ENCODE measurements at regions not wholly inside any gene's neighbourhood (a gene's known extent, or its start where the extent isn't known, plus 50 kb on each side); places are given as distances from the start of the nearest gene placed in this dataset.

DNA sequence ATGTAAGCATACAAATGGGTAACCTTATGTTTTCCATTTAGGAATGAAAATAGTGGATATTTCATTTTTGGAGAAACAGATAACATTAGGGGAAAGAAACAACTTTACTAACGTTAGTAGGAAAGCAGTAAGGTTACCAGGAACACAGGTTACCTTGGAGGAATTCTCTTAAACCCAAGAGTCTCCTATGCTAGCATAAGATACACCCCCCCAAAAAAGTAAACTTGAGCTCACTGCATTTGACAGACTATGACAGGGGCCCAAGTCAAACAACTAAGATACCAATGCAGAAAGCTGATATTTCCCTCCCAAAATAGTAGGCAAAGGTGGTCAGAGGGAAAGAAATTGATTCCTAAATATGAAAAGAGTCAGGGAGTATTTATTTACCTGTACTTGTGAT, 656.9 kb downstream of the DSC3 start:
- intact Hi-C loops (cut with micrococcal nuclease; ENCODE audit: unreplicated experiment), result no loop called here
- TF ChIP-seq POLR2AphosphoS5 (IDR thresholded peaks at IDR 0.05; ENCODE audit: low read depth, low read length) (no peak), SIN3A (IDR thresholded peaks at IDR 0.05; ENCODE audit: borderline replicate concordance, insufficient read depth, low read depth, low read length) (no peak), TCF7L2 (IDR thresholded peaks at IDR 0.05; ENCODE audit: low read depth, low read length) (no peak)
- TF ChIP-seq, protein P1, sequence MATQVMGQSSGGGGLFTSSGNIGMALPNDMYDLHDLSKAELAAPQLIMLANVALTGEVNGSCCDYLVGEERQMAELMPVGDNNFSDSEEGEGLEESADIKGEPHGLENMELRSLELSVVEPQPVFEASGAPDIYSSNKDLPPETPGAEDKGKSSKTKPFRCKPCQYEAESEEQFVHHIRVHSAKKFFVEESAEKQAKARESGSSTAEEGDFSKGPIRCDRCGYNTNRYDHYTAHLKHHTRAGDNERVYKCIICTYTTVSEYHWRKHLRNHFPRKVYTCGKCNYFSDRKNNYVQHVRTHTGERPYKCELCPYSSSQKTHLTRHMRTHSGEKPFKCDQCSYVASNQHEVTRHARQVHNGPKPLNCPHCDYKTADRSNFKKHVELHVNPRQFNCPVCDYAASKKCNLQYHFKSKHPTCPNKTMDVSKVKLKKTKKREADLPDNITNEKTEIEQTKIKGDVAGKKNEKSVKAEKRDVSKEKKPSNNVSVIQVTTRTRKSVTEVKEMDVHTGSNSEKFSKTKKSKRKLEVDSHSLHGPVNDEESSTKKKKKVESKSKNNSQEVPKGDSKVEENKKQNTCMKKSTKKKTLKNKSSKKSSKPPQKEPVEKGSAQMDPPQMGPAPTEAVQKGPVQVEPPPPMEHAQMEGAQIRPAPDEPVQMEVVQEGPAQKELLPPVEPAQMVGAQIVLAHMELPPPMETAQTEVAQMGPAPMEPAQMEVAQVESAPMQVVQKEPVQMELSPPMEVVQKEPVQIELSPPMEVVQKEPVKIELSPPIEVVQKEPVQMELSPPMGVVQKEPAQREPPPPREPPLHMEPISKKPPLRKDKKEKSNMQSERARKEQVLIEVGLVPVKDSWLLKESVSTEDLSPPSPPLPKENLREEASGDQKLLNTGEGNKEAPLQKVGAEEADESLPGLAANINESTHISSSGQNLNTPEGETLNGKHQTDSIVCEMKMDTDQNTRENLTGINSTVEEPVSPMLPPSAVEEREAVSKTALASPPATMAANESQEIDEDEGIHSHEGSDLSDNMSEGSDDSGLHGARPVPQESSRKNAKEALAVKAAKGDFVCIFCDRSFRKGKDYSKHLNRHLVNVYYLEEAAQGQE (IDR thresholded peaks at IDR 0.05; ENCODE audit: insufficient read depth in 1 of 2, low read depth in 2 of 2, low read length in 1 of 2), result no peak
- TF ChIP-seq, protein P2, sequence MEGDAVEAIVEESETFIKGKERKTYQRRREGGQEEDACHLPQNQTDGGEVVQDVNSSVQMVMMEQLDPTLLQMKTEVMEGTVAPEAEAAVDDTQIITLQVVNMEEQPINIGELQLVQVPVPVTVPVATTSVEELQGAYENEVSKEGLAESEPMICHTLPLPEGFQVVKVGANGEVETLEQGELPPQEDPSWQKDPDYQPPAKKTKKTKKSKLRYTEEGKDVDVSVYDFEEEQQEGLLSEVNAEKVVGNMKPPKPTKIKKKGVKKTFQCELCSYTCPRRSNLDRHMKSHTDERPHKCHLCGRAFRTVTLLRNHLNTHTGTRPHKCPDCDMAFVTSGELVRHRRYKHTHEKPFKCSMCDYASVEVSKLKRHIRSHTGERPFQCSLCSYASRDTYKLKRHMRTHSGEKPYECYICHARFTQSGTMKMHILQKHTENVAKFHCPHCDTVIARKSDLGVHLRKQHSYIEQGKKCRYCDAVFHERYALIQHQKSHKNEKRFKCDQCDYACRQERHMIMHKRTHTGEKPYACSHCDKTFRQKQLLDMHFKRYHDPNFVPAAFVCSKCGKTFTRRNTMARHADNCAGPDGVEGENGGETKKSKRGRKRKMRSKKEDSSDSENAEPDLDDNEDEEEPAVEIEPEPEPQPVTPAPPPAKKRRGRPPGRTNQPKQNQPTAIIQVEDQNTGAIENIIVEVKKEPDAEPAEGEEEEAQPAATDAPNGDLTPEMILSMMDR (IDR thresholded peaks at IDR 0.05), result no peak
- H3K27me3 ChIP-seq (ENCODE audit: control insufficient read depth, insufficient read depth, low read length), result no peaks in the 10 kb centered on the region
- CTCF ChIA-PET, result no interaction called here
- BruUV-seq (replicated peaks), result no TSS peak
- DNase-seq (ENCODE audit: low read depth, low spot score) (no peak), ATAC-seq (no peak)
- H3K36me3 ChIP-seq (ENCODE audit: control insufficient read depth, insufficient read depth, low read length), result no peaks in the 10 kb centered on the region
- no peaks in the 10 kb centered on the region for H3K4me1 ChIP-seq (ENCODE audit: control insufficient read depth, insufficient read depth, low read length)
- H3K27ac ChIP-seq (ENCODE audit: low read length), result no peak overlapping the region
- in situ Hi-C loops (cut with HindIII; ENCODE audit: low pct_unique_long_range_greater_than_20kb, low sequenced_read_pairs), result no loop called here
- no peak overlapping the region for H3K4me3 ChIP-seq (ENCODE audit: low read depth in 2 of 2, low read length in 2 of 2)
- POLR2A ChIA-PET, result no interaction called here
- no peaks in the 10 kb centered on the region for H3K9me3 ChIP-seq (ENCODE audit: control insufficient read depth, insufficient read depth, low read depth, low read length)

DNA sequence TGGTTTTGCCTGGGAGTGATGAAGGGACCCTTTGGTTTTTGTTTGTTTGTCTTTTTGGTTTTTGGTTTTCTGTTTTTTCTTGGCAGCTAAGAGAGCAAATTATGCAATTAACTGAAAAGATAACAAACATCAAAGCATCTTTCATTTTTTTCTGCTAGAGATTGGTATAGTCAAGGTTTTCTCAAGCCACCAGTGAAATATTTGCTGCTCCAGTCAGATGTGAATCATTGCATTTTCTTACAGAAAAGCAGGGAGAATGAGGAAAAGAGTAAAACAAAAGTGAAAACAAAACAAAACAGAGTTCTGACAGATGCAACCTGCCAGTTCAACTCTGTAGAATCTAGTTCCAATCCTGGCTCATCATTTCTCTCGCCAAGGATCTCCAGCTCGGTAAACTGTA, 660.7 kb downstream of the DSC3 start:
- no peaks in the 10 kb centered on the region for H3K9me3 ChIP-seq (ENCODE audit: control insufficient read depth, insufficient read depth, low read depth, low read length)
- intact Hi-C loops (cut with micrococcal nuclease; ENCODE audit: unreplicated experiment), result no loop called here
- in situ Hi-C loops (cut with HindIII; ENCODE audit: low pct_unique_long_range_greater_than_20kb, low sequenced_read_pairs), result no loop called here
- H3K4me1 ChIP-seq (ENCODE audit: control insufficient read depth, insufficient read depth, low read length), result no peaks in the 10 kb centered on the region
- ATAC-seq (no peak), DNase-seq (ENCODE audit: low read depth, low spot score) (no peak)
- no peak overlapping the region for H3K4me3 ChIP-seq (ENCODE audit: low read depth in 2 of 2, low read length in 2 of 2)
- no peak overlapping the region for H3K27ac ChIP-seq (ENCODE audit: low read length)
- TF ChIP-seq, protein P1 (IDR thresholded peaks at IDR 0.05; ENCODE audit: insufficient read depth in 1 of 2, low read depth in 2 of 2, low read length in 1 of 2), result no peak
- TF ChIP-seq SIN3A (IDR thresholded peaks at IDR 0.05; ENCODE audit: borderline replicate concordance, insufficient read depth, low read depth, low read length) (no peak), POLR2AphosphoS5 (IDR thresholded peaks at IDR 0.05; ENCODE audit: low read depth, low read length) (no peak), TCF7L2 (IDR thresholded peaks at IDR 0.05; ENCODE audit: low read depth, low read length) (no peak)
- TF ChIP-seq, protein P2 (IDR thresholded peaks at IDR 0.05), result no peak
- H3K27me3 ChIP-seq (ENCODE audit: control insufficient read depth, insufficient read depth, low read length), result no peaks in the 10 kb centered on the region
- CTCF ChIA-PET, result no interaction called here
- POLR2A ChIA-PET, result no interaction called here
- H3K36me3 ChIP-seq (ENCODE audit: control insufficient read depth, insufficient read depth, low read length), result no peaks in the 10 kb centered on the region
- BruUV-seq (replicated peaks), result no TSS peak

All from Panc1 (cell line).